Esophagus muscularis mucosa (tissue), 4 donors: ENCODE measurements at regions not wholly inside any gene's neighbourhood (a gene's known extent, or its start where the extent isn't known, plus 50 kb on each side); places are given as distances from the start of the nearest gene placed in this dataset.

Experiments used
- CTCF ChIP-seq, 3 experiments: fragments of 200-600 bp in 2 of 3; fragments of 450-650 bp in 1 of 3; sonication (generic) in 2 of 3; IDR thresholded peaks; one replicate each; pipeline ENCODE4 v1.5.1; 2017 to 2019; ENCODE audit warnings: antibody characterized with exemption in 3 of 3, mild to moderate bottlenecking in 2 of 3, moderate library complexity in 1 of 3
- EP300 ChIP-seq: sonication (generic); formaldehyde crosslinking; IDR thresholded peaks from one replicate; pipeline ENCODE4 v1.6.1; 2017; ENCODE audit warnings: antibody characterized with exemption
- POLR2A ChIP-seq: fragments of 450-650 bp; IDR thresholded peaks from one replicate; pipeline ENCODE4 v1.6.1; 2017; ENCODE audit warnings: antibody characterized with exemption, moderate library complexity, mild to moderate bottlenecking, low read depth
- POLR2AphosphoS5 ChIP-seq, 2 donors: sonication (generic); formaldehyde crosslinking; IDR thresholded peaks; one replicate each; pipeline ENCODE4 v1.6.1; 2017; ENCODE audit warnings: antibody characterized with exemption in 2 of 2

DNA sequence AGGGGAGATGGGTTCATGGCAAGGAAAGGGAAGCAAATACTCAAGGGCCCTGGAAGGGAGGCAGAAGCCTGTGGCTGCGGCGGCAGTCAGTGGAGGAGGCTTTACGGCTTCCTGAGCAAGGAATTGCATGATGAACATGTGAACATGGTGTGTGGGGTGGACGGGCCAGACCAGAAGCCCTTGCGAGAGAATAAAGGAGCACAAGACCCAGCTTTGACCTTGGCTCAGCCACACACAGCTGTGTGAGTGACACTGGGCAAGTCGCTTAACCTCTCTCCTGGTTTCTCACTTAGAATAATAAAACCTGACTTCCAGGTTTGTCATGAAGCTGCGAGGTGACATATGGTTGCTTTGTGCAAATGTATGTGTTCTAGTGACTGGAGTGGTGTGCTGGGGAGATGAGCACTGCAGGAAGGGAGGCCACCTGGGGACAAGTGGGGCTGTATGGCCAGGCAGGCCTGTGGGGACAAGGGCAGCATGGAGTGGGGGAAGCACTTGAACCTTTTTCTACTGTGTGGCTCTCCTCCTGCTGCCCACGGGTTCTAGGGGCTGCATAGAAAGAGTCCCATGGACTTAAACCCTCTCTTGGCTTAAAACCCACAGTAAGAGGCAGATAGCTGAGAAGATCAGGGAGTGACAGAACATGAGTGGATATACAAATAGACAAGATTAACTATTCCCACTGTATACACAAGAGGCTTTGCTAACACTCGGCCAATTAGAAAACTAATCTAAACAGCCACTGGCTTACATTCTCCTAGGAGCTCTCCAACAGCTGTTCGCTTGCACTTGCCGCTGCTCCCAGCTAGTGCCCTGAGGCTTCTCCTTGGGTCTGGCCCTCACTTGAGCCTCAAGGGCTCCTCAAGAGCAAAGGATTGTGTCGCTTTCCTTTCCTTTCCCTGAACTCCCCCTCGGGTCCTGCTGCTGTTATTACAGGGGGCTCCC, 67.3 kb upstream of the CDON start:
- TF ChIP-seq EP300 (no peak), POLR2A (no peak), CTCF (IDR thresholded peaks at IDR 0.05) (no peak), POLR2AphosphoS5 (IDR thresholded peaks at IDR 0.05) (no peak)
